Heart left ventricle (tissue), 16 donors: ENCODE measurements at regions not wholly inside any gene's neighbourhood (a gene's known extent, or its start where the extent isn't known, plus 50 kb on each side); places are given as distances from the start of the nearest gene placed in this dataset.

Experiments
- ATAC-seq, 4 donors: fragments of 200-7000 bp; cut with Tn5 transposase; one replicate each; pipeline ENCODE4 v1.9.1; 2020 to 2022; ENCODE audit warnings: moderate library complexity in 4 of 4, mild to moderate bottlenecking in 3 of 4, moderate number of reproducible peaks in 1 of 4
- DNase-seq, 5 donors: peaks; one replicate each; pipeline ENCODE4 v3.0.0-alpha.2; 2020
- H3K27ac ChIP-seq, 12 donors: fragments of 200-600 bp; sonication (generic) in 4 of 12; one replicate each; pipeline versions ENCODE4 v1.5.0 to v1.8.0; 2016 to 2022; ENCODE audit warnings: mild to moderate bottlenecking in 2 of 12
- H3K27me3 ChIP-seq, 9 donors: fragments of 200-600 bp; sonication (generic) in 2 of 9; one replicate each; pipeline versions ENCODE4 v1.5.1 to v1.8.0; 2016 to 2022; ENCODE audit warnings: mild to moderate bottlenecking in 3 of 9
- H3K36me3 ChIP-seq, 9 donors: fragments of 200-600 bp; sonication (generic) in 2 of 9; one replicate each; pipeline versions ENCODE4 v1.5.0 to v1.8.0; 2018 to 2022; ENCODE audit warnings: mild to moderate bottlenecking in 2 of 9
- H3K4me1 ChIP-seq, 12 donors: fragments of 200-600 bp; sonication (generic) in 4 of 12; one replicate each; pipeline versions ENCODE4 v1.5.0 to v1.8.0; 2016 to 2022; ENCODE audit warnings: mild to moderate bottlenecking in 3 of 12
- H3K4me3 ChIP-seq, 12 donors: fragments of 200-600 bp; sonication (generic) in 4 of 12; one replicate each; pipeline versions ENCODE4 v1.5.0 to v1.8.0; 2017 to 2022; ENCODE audit warnings: mild to moderate bottlenecking in 9 of 12, moderate library complexity in 4 of 12
- H3K9me3 ChIP-seq, 12 donors: fragments of 200-600 bp; sonication (generic) in 4 of 12; one replicate each; pipeline versions ENCODE4 v1.5.0 to v1.8.0; 2016 to 2022; ENCODE audit warnings: mild to moderate bottlenecking in 1 of 12
- CTCF ChIP-seq, 12 donors: fragments of 200-600 bp; sonication (generic) in 4 of 12; IDR thresholded peaks; one replicate each; pipeline versions ENCODE4 v1.5.0 to v1.8.0; 2018 to 2022; ENCODE audit warnings: antibody characterized with exemption in 12 of 12, mild to moderate bottlenecking in 5 of 12
- POLR2A ChIP-seq, 2 donors: fragments of 450-650 bp; IDR thresholded peaks; one replicate each; pipeline ENCODE4 v1.6.1; 2017; ENCODE audit warnings: antibody characterized with exemption in 2 of 2, mild to moderate bottlenecking in 2 of 2, moderate library complexity in 2 of 2
- WGBS, 4 donors: extraction: QIAGEN DNeasy Blood & Tissue Kit in 2 of 4; methylation state at CpG; one replicate each; pipeline versions ENCODE4 v1.1.5 to v1.1.7; 2013 to 2018; 5-methylcytosine and 5-hydroxymethylcytosine counted together
- intact Hi-C, 10 donors: fragments of 100-400 bp; cut with DNase I; formaldehyde crosslinking; loops; one replicate each; pipeline versions ENCODE4 v1.11.1 to v1.14.2; 2022
- donor health status: ischemic (EF 13 %, LVEDD 7.1; RV severe dilation, severe dysfunction).
- donor health status: healthy with polysubstance abuse.
- donor health status: DM: no; HTN: yes; CAD: no.
- donor health status: DM: no; HTN: no; CAD: no.
- donor health status: ischemic (EF 25% LVEDD 6.9; RV normal size, moderate dysfunction).
- donor health status: ischemic (EF 25% LVEDD 5.7; RV mildly dilated, moderate dysfunction).
- donor health status: healthy.
- donor health status: DM: yes; HTN: yes; CAD: no.
- donor health status: ischemic (EF 35%, LVEDD 5.7; RV mildly dilated, moderate dysfunction).
- donor health status: nonischemic (EF 11% LVEDD 7.7; RV severe dilation, severe dysfunction).
- donor health status: DM: yes; HTN: yes; CAD: no.
- donor health status: PGD.
- donor health status: ischemic (EF 29% LVEDD 5.4; RV normal size, mild dysfunction).
- donor health status: nonischemic (EF 23%, LVEDD 6.1; RV moderate dilation, normal function).

GRCh38 chr15:39213385-39213840 is 367.5 kb upstream of the THBS1 start:
- Histone ChIP-seq H3K27ac (peak overlapping the region in 10 of 12 donors; percentile 18 to 71 (median 50)), H3K4me1 (peaks cover 0 to 13% (median 0%) of the 10 kb centered on the region in 12 donors), H3K4me3 (peak overlapping the region in 1 of 12 donors; percentile 1), H3K27me3 (no peaks in the 10 kb centered on the region), H3K36me3 (no peaks in the 10 kb centered on the region), H3K9me3 (peaks cover 0 to 22% (median 6%) of the 10 kb centered on the region in 12 donors)
- ATAC-seq: peak; percentile 89 to 99 (median 97)
- intact Hi-C loops: no loop called here
- peak; percentile 40 to 86 (median 55) for DNase-seq
- 32 to 49% (median 43%) methylated on average over 7 of the region's 7 CpGs for WGBS, 4 donors
- no peak for TF ChIP-seq CTCF (IDR thresholded peaks at IDR 0.05)
- no peak for TF ChIP-seq POLR2A (IDR thresholded peaks at IDR 0.05)

- H3K4me3 ChIP-seq: no peak overlapping the region
- TF ChIP-seq CTCF (IDR thresholded peaks at IDR 0.05) (no peak), POLR2A (IDR thresholded peaks at IDR 0.05) (no peak)
- intact Hi-C loops: no loop called here
- DNase-seq: no peak
- H3K27ac ChIP-seq: peak overlapping the region in 1 of 12 donors; percentile 41
- H3K9me3 ChIP-seq: peaks cover 0 to 22% (median 8%) of the 10 kb centered on the region in 12 donors
- H3K27me3 ChIP-seq: no peaks in the 10 kb centered on the region
- ATAC-seq: no peak
- no peaks in the 10 kb centered on the region for H3K36me3 ChIP-seq
- peaks cover 0 to 13% (median 0%) of the 10 kb centered on the region in 12 donors for H3K4me1 ChIP-seq
- WGBS, 4 donors: 67 to 80% (median 70%) methylated on average over 5 of the region's 5 CpGs
These were observed 365.9 kb upstream of the THBS1 start for GRCh38 chr15:39215015-39215414.

- Histone ChIP-seq H3K36me3 (no peaks in the 10 kb centered on the region), H3K4me3 (no peak overlapping the region), H3K27ac (no peak overlapping the region), H3K9me3 (peaks cover 0 to 13% (median 6%) of the 10 kb centered on the region in 12 donors), H3K27me3 (no peaks in the 10 kb centered on the region), H3K4me1 (peaks cover 0 to 13% (median 0%) of the 10 kb centered on the region in 12 donors)
- TF ChIP-seq POLR2A (IDR thresholded peaks at IDR 0.05) (no peak), CTCF (IDR thresholded peaks at IDR 0.05) (no peak)
- 89 to 94% (median 92%) methylated on average over 3 of the region's 3 CpGs for WGBS, 4 donors
- no peak for DNase-seq
- no peak for ATAC-seq
- intact Hi-C loops: no loop called here
These were observed 364.1 kb upstream of the THBS1 start for GRCh38 chr15:39216816-39217215.

GRCh38 chr15:39219608-39220007 is 361.3 kb upstream of the THBS1 start:
- Histone ChIP-seq H3K9me3 (peaks cover 0 to 11% (median 2%) of the 10 kb centered on the region in 12 donors), H3K4me3 (no peak overlapping the region), H3K27ac (no peak overlapping the region), H3K4me1 (no peaks in the 10 kb centered on the region), H3K36me3 (no peaks in the 10 kb centered on the region), H3K27me3 (no peaks in the 10 kb centered on the region)
- ATAC-seq (no peak), DNase-seq (no peak)
- intact Hi-C loops: no loop called here
- TF ChIP-seq POLR2A (IDR thresholded peaks at IDR 0.05) (no peak), CTCF (IDR thresholded peaks at IDR 0.05) (no peak)
- WGBS, 4 donors: 68 to 74% (median 72%) methylated on average over 1 of the region's 1 CpG
